Mesendoderm (in vitro differentiated cells): ENCODE measurements at regions not wholly inside any gene's neighbourhood (a gene's known extent, or its start where the extent isn't known, plus 50 kb on each side); places are given as distances from the start of the nearest gene placed in this dataset.

Source experiments
- DNase-seq: peaks from one replicate; pipeline ENCODE4 v3.0.0; 2013
- H2AK5ac ChIP-seq: 2 replicates; pipeline ENCODE4 v1.6.1; 2013; ENCODE audit warnings: low read length, inconsistent platforms
- H2BK120ac ChIP-seq: 2 replicates; pipeline ENCODE4 v1.6.1; 2013; ENCODE audit warnings: low read depth, mild to moderate bottlenecking, low read length, moderate library complexity, mixed read lengths
- H2BK15ac ChIP-seq: replicated peaks from 2 replicates; pipeline ENCODE4 v1.6.1; 2013; ENCODE audit warnings: low read depth, mild to moderate bottlenecking, moderate library complexity
- H2BK5ac ChIP-seq: 2 replicates; pipeline ENCODE4 v1.6.1; 2013; ENCODE audit warnings: low read length, inconsistent platforms
- H3K18ac ChIP-seq: 2 replicates; pipeline ENCODE4 v1.6.1; 2013; ENCODE audit warnings: mild to moderate bottlenecking, low read length, mixed read lengths
- H3K23ac ChIP-seq: one replicate; pipeline ENCODE4 v1.6.1; 2013; ENCODE audit warnings: low read length
- H3K27ac ChIP-seq: 2 replicates; pipeline ENCODE4 v1.5.1; 2013; ENCODE audit warnings: low read depth, mild to moderate bottlenecking, inconsistent platforms, low read length, moderate library complexity
- H3K27me3 ChIP-seq: 2 replicates; pipeline ENCODE4 v1.6.1; 2013; ENCODE audit warnings: low read length, control low read depth, mild to moderate bottlenecking, inconsistent platforms; ENCODE audit not compliant: insufficient read depth, poor library complexity
- H3K36me3 ChIP-seq: 2 replicates; pipeline ENCODE4 v1.6.1; 2013; ENCODE audit warnings: low read length, inconsistent platforms; ENCODE audit not compliant: control insufficient read depth, insufficient read depth
- H3K4ac ChIP-seq: one replicate; pipeline ENCODE4 v1.6.1; 2013; ENCODE audit warnings: low read depth, mild to moderate bottlenecking, low read length, moderate library complexity
- H3K4me1 ChIP-seq: 2 replicates; pipeline ENCODE4 v1.6.1; 2013; ENCODE audit warnings: low read depth, low read length, inconsistent platforms; ENCODE audit not compliant: control insufficient read depth
- H3K4me2 ChIP-seq: 2 replicates; pipeline ENCODE4 v1.6.1; 2013; ENCODE audit warnings: low read length
- H3K4me3 ChIP-seq: 2 replicates; pipeline ENCODE4 v1.5.1; 2013; ENCODE audit warnings: mild to moderate bottlenecking, low read length
- H3K56ac ChIP-seq: one replicate; pipeline ENCODE4 v1.6.1; 2013; ENCODE audit warnings: low read length
- H3K79me1 ChIP-seq: 2 replicates; pipeline ENCODE4 v1.6.1; 2013; ENCODE audit warnings: low read length, inconsistent platforms
- H3K79me2 ChIP-seq: 2 replicates; pipeline ENCODE4 v1.6.1; 2013; ENCODE audit warnings: mild to moderate bottlenecking, low read length; ENCODE audit not compliant: control insufficient read depth, insufficient read depth
- H3K9ac ChIP-seq: 2 replicates; pipeline ENCODE4 v1.6.1; 2013; ENCODE audit warnings: low read length, inconsistent platforms
- H4K5ac ChIP-seq: one replicate; pipeline ENCODE4 v1.6.1; 2013; ENCODE audit warnings: low read length
- H4K8ac ChIP-seq: one replicate; pipeline ENCODE4 v1.6.1; 2013; ENCODE audit warnings: low read depth, mild to moderate bottlenecking, control low read depth, low read length, moderate library complexity
- WGBS: extraction: QIAGEN DNeasy Blood & Tissue Kit; methylation state at CpG from one replicate; pipeline ENCODE4 v1.1.7; 2013; ENCODE audit warnings: low lambda C conversion rate, missing lambda C conversion rate; ENCODE audit not compliant: insufficient coverage; ENCODE audit errors: extremely low coverage; 5-methylcytosine and 5-hydroxymethylcytosine counted together

DNA sequence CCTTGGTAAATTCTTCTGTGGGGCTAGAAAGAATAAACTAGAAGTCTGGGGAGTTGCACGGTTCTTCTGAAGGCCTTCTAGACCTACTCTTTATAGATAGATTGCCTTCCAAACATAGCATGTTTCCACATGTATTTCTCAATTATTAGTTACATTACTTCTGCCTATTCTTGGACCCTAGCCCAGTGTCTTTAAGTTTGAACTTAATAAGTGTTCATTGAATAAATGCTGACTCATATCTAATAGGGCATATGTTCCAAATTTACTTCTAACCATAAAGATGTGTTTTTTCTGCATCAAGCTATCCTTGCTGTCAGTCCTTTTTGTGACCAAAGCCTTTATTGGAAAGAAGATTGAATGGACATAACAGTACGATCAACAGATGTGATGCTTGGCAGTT is 503.6 kb upstream of the ZFP42 start:
- no peak overlapping the region for H4K5ac ChIP-seq
- no peaks in the 10 kb centered on the region for H3K79me2 ChIP-seq
- no peak overlapping the region for H3K56ac ChIP-seq
- H3K36me3 ChIP-seq = no peaks in the 10 kb centered on the region
- H3K23ac ChIP-seq = no peak overlapping the region
- no peak overlapping the region for H2AK5ac ChIP-seq
- no peak for DNase-seq
- H2BK5ac ChIP-seq = no peak overlapping the region
- H3K4me3 ChIP-seq = no peak overlapping the region
- no peak overlapping the region for H3K4me2 ChIP-seq
- H3K9ac ChIP-seq = no peak overlapping the region
- H3K4me1 ChIP-seq = no peaks in the 10 kb centered on the region
- H3K18ac ChIP-seq = no peak overlapping the region
- H4K8ac ChIP-seq = no peak overlapping the region
- H3K4ac ChIP-seq = no peak overlapping the region
- H3K27ac ChIP-seq = no peak overlapping the region
- WGBS = no CpG with 5 or more reads among the region's 2 CpGs
- no peak overlapping the region for H2BK15ac ChIP-seq
- no peaks in the 10 kb centered on the region for H3K79me1 ChIP-seq
- no peaks in the 10 kb centered on the region for H3K27me3 ChIP-seq
- no peak overlapping the region for H2BK120ac ChIP-seq

DNA sequence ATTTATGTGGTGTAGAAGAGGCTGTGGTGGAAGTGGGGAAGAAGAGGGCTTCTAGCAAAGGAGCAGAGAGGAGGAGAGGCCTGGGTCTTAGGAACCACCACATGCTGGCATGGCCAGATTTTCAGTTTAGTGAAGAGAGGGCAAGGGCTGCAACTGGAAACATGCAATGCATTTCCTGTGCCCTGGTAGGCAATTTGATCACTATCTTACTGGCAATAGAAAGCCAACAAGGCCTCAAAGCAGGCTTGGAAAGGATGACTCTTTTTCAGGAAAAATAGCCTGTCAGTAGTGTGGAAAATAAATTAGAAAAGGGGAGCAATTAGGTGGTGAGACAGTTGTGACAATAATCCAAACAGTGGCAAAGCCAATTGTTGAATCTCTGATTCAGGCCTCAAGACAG is 501.9 kb upstream of the ZFP42 start:
- no peaks in the 10 kb centered on the region for H3K36me3 ChIP-seq
- H3K4me1 ChIP-seq = no peaks in the 10 kb centered on the region
- H3K4me3 ChIP-seq = no peak overlapping the region
- H3K9ac ChIP-seq = no peak overlapping the region
- H4K8ac ChIP-seq = no peak overlapping the region
- no peak overlapping the region for H3K23ac ChIP-seq
- no peaks in the 10 kb centered on the region for H3K79me2 ChIP-seq
- H3K56ac ChIP-seq = no peak overlapping the region
- no peak overlapping the region for H4K5ac ChIP-seq
- no peak overlapping the region for H2AK5ac ChIP-seq
- H3K4ac ChIP-seq = no peak overlapping the region
- no peak overlapping the region for H2BK5ac ChIP-seq
- no peak overlapping the region for H3K18ac ChIP-seq
- peak; percentile 5 for DNase-seq
- no peaks in the 10 kb centered on the region for H3K27me3 ChIP-seq
- no peak overlapping the region for H3K4me2 ChIP-seq
- no peak overlapping the region for H2BK15ac ChIP-seq
- no peaks in the 10 kb centered on the region for H3K79me1 ChIP-seq
- H2BK120ac ChIP-seq = no peak overlapping the region
- no peak overlapping the region for H3K27ac ChIP-seq

DNA sequence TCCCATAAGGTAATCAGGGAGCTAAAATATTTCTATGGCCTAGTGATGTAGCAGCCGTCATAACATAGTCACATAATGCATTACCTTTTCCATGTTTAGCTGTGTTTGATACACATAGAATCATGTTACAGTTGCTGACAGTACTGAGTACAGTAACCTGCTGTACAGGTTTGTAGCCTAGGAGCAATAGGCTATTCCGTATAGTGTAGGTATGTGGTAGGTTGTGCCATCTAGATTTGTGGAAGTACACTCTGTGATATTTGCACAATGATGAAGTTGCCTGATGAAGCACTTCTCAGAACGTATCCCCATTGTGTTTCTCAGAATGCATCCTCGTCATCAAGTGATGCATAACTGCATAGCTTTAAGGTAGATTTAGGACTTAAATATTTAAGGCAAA is 495.6 kb upstream of the ZFP42 start:
- H3K23ac ChIP-seq = no peak overlapping the region
- H3K18ac ChIP-seq = no peak overlapping the region

DNA sequence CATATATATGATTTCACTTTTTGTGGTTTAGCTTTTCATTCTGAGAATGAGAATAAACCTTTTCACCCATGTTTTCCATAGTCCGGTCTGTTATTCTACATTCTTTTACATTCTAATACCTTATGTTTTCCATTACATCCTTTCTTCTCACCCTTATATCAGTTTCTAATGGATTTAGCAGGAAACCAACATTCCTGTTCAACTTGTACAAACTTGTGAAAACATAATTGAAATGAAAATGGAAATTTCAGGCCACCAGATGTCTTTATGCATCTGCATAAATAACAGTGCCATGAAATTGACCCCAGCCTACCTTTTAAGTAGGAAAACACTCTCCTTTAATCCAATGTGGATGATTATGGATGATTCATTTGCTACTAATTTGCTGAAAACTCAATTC is 494.8 kb upstream of the ZFP42 start:
- no peaks in the 10 kb centered on the region for H3K27me3 ChIP-seq
- no CpG with 5 or more reads among the region's 1 CpG for WGBS
- H3K4me3 ChIP-seq = no peak overlapping the region

More for the DNA sequence above, 495.6 kb upstream of the ZFP42 start:
- Histone ChIP-seq H4K5ac (no peak overlapping the region), H2AK5ac (no peak overlapping the region), H2BK5ac (no peak overlapping the region), H3K4me2 (no peak overlapping the region), H2BK15ac (no peak overlapping the region), H3K79me1 (no peaks in the 10 kb centered on the region), H3K56ac (no peak overlapping the region), H3K27ac (no peak overlapping the region), H2BK120ac (no peak overlapping the region), H3K9ac (no peak overlapping the region), H3K4me1 (no peaks in the 10 kb centered on the region), H3K4ac (no peak overlapping the region), H3K36me3 (no peaks in the 10 kb centered on the region), H3K4me3 (no peak overlapping the region), H4K8ac (no peak overlapping the region), H3K79me2 (no peaks in the 10 kb centered on the region), H3K27me3 (no peaks in the 10 kb centered on the region)
- WGBS = no CpG with 5 or more reads among the region's 4 CpGs
- no peak for DNase-seq

DNA sequence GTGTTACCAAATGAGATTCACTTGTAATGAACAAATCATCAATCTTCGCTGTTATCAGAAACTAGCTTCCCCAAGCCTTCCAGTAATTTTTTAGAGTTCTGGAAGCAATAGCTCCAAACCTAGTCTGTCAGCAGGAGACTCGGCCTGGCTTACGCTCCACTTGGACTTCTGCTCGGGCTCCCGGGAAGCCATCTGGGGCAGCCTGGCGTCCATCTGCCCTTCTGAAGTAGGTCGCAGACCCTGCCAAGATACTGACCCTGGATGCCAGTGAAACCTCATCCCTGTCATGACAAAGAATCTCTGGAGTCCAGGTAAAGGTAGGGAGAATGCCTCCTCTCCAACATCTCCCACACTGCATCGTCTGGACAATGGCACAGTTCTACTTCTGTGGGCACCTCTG is 493.8 kb upstream of the ZFP42 start:
- Histone ChIP-seq H3K56ac (no peak overlapping the region), H4K5ac (no peak overlapping the region), H3K79me2 (no peaks in the 10 kb centered on the region), H2BK120ac (no peak overlapping the region), H3K9ac (no peak overlapping the region), H3K79me1 (no peaks in the 10 kb centered on the region), H2BK15ac (no peak overlapping the region), H2AK5ac (no peak overlapping the region), H3K27ac (no peak overlapping the region), H3K4ac (no peak overlapping the region), H3K23ac (no peak overlapping the region), H3K4me2 (no peak overlapping the region), H3K18ac (no peak overlapping the region), H4K8ac (no peak overlapping the region), H3K4me1 (no peaks in the 10 kb centered on the region), H3K27me3 (no peaks in the 10 kb centered on the region), H3K36me3 (no peaks in the 10 kb centered on the region), H3K4me3 (no peak overlapping the region), H2BK5ac (no peak overlapping the region)
- DNase-seq = no peak
- WGBS = no CpG with 5 or more reads among the region's 8 CpGs

More for the DNA sequence above, 494.8 kb upstream of the ZFP42 start:
- Histone ChIP-seq H3K4me1 (no peaks in the 10 kb centered on the region), H3K27ac (no peak overlapping the region), H2BK15ac (no peak overlapping the region), H3K79me1 (no peaks in the 10 kb centered on the region), H3K4ac (no peak overlapping the region), H3K9ac (no peak overlapping the region), H2BK120ac (no peak overlapping the region), H2AK5ac (no peak overlapping the region), H2BK5ac (no peak overlapping the region), H3K23ac (no peak overlapping the region), H3K36me3 (no peaks in the 10 kb centered on the region), H4K8ac (no peak overlapping the region), H4K5ac (no peak overlapping the region), H3K56ac (no peak overlapping the region), H3K18ac (no peak overlapping the region), H3K4me2 (no peak overlapping the region), H3K79me2 (no peaks in the 10 kb centered on the region)
- DNase-seq = no peak

DNA sequence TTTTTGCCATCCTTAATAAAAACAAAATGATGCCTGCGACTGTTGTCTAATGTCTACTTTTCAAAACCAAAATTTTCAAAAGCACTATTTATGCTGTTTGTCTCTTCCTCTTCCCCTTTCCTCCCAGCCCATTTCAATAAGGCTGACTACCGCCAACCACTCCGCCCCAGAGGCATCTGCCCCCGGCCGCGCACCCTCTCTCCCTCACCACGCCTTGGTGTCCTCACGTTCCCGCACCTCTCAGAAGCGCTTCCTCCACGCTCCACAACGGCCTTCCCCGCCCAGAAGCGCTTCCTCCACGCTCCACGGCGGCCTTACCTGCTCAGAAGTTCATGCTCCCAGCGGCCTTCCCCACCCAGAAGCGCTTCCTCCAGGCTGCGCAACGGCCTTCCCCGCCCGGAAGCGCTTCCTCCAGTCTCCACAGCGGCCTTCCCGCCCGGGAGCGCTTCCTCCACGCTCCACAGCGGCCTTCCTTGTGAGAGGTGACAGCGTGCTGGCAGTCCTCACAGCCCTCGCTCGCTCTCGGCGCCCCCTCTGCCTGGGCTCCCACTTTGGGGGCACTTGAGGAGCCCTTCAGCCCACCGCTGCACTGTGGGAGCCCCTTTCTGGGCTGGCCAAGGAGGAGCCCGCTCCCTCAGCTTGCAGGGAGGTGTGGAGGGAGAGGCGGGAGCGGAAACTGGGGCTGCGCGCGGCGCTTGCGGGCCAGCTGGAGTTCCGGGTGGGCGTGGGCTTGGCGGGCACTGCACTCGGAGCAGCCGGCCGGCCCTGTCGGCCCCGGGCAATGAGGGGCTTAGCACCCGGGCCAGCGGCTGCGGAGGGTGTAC is 490.4 kb upstream of the ZFP42 start:
- H3K56ac ChIP-seq = no peak overlapping the region
- H3K79me1 ChIP-seq = no peaks in the 10 kb centered on the region
- H3K79me2 ChIP-seq = no peaks in the 10 kb centered on the region
- no peak overlapping the region for H3K4me2 ChIP-seq
- H2BK120ac ChIP-seq = no peak overlapping the region
- no peak overlapping the region for H2BK5ac ChIP-seq
- H2AK5ac ChIP-seq = no peak overlapping the region
- no peak overlapping the region for H3K27ac ChIP-seq
- H3K23ac ChIP-seq = no peak overlapping the region
- no peak for DNase-seq
- H3K36me3 ChIP-seq = no peaks in the 10 kb centered on the region
- H3K4me3 ChIP-seq = no peak overlapping the region
- H4K5ac ChIP-seq = no peak overlapping the region
- H2BK15ac ChIP-seq = no peak overlapping the region
- H3K27me3 ChIP-seq = no peaks in the 10 kb centered on the region
- no peak overlapping the region for H3K18ac ChIP-seq
- H4K8ac ChIP-seq = no peak overlapping the region
- no CpG with 5 or more reads among the region's 55 CpGs for WGBS
- no peak overlapping the region for H3K4ac ChIP-seq
- H3K4me1 ChIP-seq = no peaks in the 10 kb centered on the region
- no peak overlapping the region for H3K9ac ChIP-seq
